ENCODE measurements at regions not wholly inside any gene's neighbourhood (a gene's known extent, or its start where the extent isn't known, plus 50 kb on each side); places are given as distances from the start of the nearest gene placed in this dataset.

DNA sequence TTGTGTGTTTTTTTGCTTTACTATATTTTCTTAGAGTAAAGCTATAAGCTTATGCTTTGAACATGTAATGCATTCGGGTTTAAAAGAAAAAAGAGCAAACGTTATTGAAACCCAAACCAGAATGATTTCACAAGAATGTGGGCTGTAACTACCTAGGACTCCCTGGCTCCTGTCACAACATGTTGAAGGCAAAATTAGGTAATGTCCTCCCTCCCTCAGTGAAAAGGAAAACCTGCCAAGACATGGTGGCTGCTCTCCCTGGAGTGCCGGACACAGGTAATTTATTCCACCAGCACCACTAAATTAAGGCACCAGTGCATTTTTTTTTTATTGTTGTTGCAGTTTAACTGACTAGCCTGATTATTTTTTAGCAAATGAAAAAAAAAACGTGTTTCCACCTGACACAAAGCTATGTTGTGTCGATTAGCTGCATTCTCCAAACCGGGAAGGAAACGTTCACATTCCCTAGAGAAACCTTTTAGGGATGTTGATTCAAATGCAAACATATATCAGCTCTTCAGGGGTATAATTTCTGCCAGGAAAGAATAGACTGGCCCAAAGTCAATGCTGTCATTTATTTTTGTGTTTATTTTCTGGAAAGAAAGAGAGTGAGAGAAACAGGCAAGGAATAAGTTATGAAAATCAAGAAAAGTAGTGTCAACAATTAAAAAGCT is 134.6 kb downstream of the CCDC34 start:
- TF ChIP-seq, protein P1, sequence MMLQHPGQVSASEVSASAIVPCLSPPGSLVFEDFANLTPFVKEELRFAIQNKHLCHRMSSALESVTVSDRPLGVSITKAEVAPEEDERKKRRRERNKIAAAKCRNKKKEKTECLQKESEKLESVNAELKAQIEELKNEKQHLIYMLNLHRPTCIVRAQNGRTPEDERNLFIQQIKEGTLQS (IDR thresholded peaks at IDR 0.05), result no peak
- TF ChIP-seq JUND (IDR thresholded peaks at IDR 0.05), result no peak
- TF ChIP-seq, protein P2, sequence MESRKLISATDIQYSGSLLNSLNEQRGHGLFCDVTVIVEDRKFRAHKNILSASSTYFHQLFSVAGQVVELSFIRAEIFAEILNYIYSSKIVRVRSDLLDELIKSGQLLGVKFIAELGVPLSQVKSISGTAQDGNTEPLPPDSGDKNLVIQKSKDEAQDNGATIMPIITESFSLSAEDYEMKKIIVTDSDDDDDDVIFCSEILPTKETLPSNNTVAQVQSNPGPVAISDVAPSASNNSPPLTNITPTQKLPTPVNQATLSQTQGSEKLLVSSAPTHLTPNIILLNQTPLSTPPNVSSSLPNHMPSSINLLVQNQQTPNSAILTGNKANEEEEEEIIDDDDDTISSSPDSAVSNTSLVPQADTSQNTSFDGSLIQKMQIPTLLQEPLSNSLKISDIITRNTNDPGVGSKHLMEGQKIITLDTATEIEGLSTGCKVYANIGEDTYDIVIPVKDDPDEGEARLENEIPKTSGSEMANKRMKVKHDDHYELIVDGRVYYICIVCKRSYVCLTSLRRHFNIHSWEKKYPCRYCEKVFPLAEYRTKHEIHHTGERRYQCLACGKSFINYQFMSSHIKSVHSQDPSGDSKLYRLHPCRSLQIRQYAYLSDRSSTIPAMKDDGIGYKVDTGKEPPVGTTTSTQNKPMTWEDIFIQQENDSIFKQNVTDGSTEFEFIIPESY (IDR thresholded peaks at IDR 0.05), result no peak
- TF ChIP-seq SP1 (IDR thresholded peaks at IDR 0.05), result no peak
- TF ChIP-seq GABPA (IDR thresholded peaks at IDR 0.05 in 1 of 2, conservative IDR thresholded peaks at IDR 0.05 in 1 of 2), result no peak
- no peak for TF ChIP-seq RAD21 (IDR thresholded peaks at IDR 0.05)
- TF ChIP-seq, protein P3, sequence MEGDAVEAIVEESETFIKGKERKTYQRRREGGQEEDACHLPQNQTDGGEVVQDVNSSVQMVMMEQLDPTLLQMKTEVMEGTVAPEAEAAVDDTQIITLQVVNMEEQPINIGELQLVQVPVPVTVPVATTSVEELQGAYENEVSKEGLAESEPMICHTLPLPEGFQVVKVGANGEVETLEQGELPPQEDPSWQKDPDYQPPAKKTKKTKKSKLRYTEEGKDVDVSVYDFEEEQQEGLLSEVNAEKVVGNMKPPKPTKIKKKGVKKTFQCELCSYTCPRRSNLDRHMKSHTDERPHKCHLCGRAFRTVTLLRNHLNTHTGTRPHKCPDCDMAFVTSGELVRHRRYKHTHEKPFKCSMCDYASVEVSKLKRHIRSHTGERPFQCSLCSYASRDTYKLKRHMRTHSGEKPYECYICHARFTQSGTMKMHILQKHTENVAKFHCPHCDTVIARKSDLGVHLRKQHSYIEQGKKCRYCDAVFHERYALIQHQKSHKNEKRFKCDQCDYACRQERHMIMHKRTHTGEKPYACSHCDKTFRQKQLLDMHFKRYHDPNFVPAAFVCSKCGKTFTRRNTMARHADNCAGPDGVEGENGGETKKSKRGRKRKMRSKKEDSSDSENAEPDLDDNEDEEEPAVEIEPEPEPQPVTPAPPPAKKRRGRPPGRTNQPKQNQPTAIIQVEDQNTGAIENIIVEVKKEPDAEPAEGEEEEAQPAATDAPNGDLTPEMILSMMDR (IDR thresholded peaks at IDR 0.05; ENCODE audit: low read depth, low read length, missing input control), result no peak
- no peak for TF ChIP-seq FOXA2 (IDR thresholded peaks at IDR 0.05)
- no peak for TF ChIP-seq FOXA1 (IDR thresholded peaks at IDR 0.05)
- TF ChIP-seq TAF1 (conservative IDR thresholded peaks at IDR 0.05), result no peak
- no peak for TF ChIP-seq HNF4A (conservative IDR thresholded peaks at IDR 0.05)
- TF ChIP-seq, protein P4, sequence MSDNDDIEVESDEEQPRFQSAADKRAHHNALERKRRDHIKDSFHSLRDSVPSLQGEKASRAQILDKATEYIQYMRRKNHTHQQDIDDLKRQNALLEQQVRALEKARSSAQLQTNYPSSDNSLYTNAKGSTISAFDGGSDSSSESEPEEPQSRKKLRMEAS (IDR thresholded peaks at IDR 0.05), result no peak
- TF ChIP-seq RXRA (IDR thresholded peaks at IDR 0.05), result no peak
- TF ChIP-seq, protein P5, sequence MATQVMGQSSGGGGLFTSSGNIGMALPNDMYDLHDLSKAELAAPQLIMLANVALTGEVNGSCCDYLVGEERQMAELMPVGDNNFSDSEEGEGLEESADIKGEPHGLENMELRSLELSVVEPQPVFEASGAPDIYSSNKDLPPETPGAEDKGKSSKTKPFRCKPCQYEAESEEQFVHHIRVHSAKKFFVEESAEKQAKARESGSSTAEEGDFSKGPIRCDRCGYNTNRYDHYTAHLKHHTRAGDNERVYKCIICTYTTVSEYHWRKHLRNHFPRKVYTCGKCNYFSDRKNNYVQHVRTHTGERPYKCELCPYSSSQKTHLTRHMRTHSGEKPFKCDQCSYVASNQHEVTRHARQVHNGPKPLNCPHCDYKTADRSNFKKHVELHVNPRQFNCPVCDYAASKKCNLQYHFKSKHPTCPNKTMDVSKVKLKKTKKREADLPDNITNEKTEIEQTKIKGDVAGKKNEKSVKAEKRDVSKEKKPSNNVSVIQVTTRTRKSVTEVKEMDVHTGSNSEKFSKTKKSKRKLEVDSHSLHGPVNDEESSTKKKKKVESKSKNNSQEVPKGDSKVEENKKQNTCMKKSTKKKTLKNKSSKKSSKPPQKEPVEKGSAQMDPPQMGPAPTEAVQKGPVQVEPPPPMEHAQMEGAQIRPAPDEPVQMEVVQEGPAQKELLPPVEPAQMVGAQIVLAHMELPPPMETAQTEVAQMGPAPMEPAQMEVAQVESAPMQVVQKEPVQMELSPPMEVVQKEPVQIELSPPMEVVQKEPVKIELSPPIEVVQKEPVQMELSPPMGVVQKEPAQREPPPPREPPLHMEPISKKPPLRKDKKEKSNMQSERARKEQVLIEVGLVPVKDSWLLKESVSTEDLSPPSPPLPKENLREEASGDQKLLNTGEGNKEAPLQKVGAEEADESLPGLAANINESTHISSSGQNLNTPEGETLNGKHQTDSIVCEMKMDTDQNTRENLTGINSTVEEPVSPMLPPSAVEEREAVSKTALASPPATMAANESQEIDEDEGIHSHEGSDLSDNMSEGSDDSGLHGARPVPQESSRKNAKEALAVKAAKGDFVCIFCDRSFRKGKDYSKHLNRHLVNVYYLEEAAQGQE (IDR thresholded peaks at IDR 0.05), result no peak
- TF ChIP-seq NR2F2 (IDR thresholded peaks at IDR 0.05), result no peak
- no peak for TF ChIP-seq EGR1 (IDR thresholded peaks at IDR 0.05; ENCODE audit: low read depth in 2 of 2)
- H3K36me3 ChIP-seq (ENCODE audit: control insufficient read depth in 4 of 4, insufficient read depth in 3 of 4, low read depth in 1 of 4, low read length in 3 of 4), result no peaks in the 10 kb centered on the region
- H3K9me3 ChIP-seq (ENCODE audit: control insufficient read depth in 4 of 4, low read length in 3 of 4), result no peaks in the 10 kb centered on the region
- no peaks in the 10 kb centered on the region for H3K4me1 ChIP-seq (ENCODE audit: control insufficient read depth in 4 of 4, insufficient read depth in 4 of 4, low read length in 3 of 4)
- no peaks in the 10 kb centered on the region for H3K27me3 ChIP-seq (ENCODE audit: control insufficient read depth in 4 of 4, insufficient read depth in 4 of 4, low read length in 3 of 4)
- no peak overlapping the region for H3K27ac ChIP-seq (ENCODE audit: low read depth in 1 of 2, low read length in 2 of 2)
- no peak overlapping the region for H3K9ac ChIP-seq (ENCODE audit: low read depth in 1 of 2, low read length in 2 of 2)
- H3K4me3 ChIP-seq (ENCODE audit: low read depth in 1 of 3, low read length in 3 of 3), result no peak overlapping the region
- 85% methylated on average over 7 of the region's 7 CpGs for WGBS
- no peak for DNase-seq (ENCODE audit: low spot score)
